Heart right ventricle (tissue), 16 donors: ENCODE measurements at regions not wholly inside any gene's neighbourhood (a gene's known extent, or its start where the extent isn't known, plus 50 kb on each side); places are given as distances from the start of the nearest gene placed in this dataset.

Experiments used
- ATAC-seq, 8 donors: fragments of 200-7000 bp; cut with Tn5 transposase; one replicate each; pipeline ENCODE4 v1.9.1; 2020; ENCODE audit warnings: mild to moderate bottlenecking in 8 of 8, moderate library complexity in 8 of 8, moderate number of reproducible peaks in 1 of 8
- DNase-seq, 2 donors: peaks; one replicate each; pipeline ENCODE4 v3.0.0-alpha.2; 2020
- H3K27ac ChIP-seq, 10 donors: fragments of 200-600 bp; sonication (generic) in 2 of 10; one replicate each; pipeline versions ENCODE4 v1.5.0 to v1.8.0; 2020 to 2022; ENCODE audit warnings: mild to moderate bottlenecking in 3 of 10
- H3K27me3 ChIP-seq, 7 donors: fragments of 200-600 bp; one replicate each; pipeline ENCODE4 v1.8.0; 2021 to 2022; ENCODE audit warnings: mild to moderate bottlenecking in 2 of 7
- H3K36me3 ChIP-seq, 9 donors: fragments of 200-600 bp; sonication (generic) in 1 of 9; one replicate each; pipeline versions ENCODE4 v1.5.0 to v1.8.0; 2020 to 2022; ENCODE audit warnings: mild to moderate bottlenecking in 2 of 9
- H3K4me1 ChIP-seq, 9 donors: fragments of 200-600 bp; sonication (generic) in 1 of 9; one replicate each; pipeline versions ENCODE4 v1.5.0 to v1.8.0; 2020 to 2022; ENCODE audit warnings: mild to moderate bottlenecking in 4 of 9
- H3K4me3 ChIP-seq, 10 donors: fragments of 200-600 bp; sonication (generic) in 2 of 10; one replicate each; pipeline versions ENCODE4 v1.5.0 to v1.8.0; 2020 to 2022; ENCODE audit warnings: mild to moderate bottlenecking in 7 of 10, moderate library complexity in 2 of 10
- H3K9me3 ChIP-seq, 11 donors: fragments of 200-600 bp in 10 of 11; sonication (generic) in 2 of 11; one replicate each; pipeline versions ENCODE4 v1.5.0 to v1.8.0; 2013 to 2022; ENCODE audit warnings: mild to moderate bottlenecking in 2 of 11, control low read depth in 1 of 11, moderate library complexity in 1 of 11
- WGBS, 2 donors: extraction: QIAGEN DNeasy Blood & Tissue Kit; methylation state at CpG; one replicate each; pipeline ENCODE4 v1.1.7; 2013; ENCODE audit warnings: inconsistent platforms in 1 of 2; 5-methylcytosine and 5-hydroxymethylcytosine counted together
- intact Hi-C, 10 donors: fragments of 100-400 bp; cut with DNase I; formaldehyde crosslinking; loops; one replicate each; pipeline versions ENCODE4 v1.11.1 to v1.14.2; 2022
- TF ChIP-seq, protein P1 (sequence below), 9 donors: fragments of 200-600 bp; sonication (generic) in 2 of 9; IDR thresholded peaks; one replicate each; pipeline versions ENCODE4 v1.5.0 to v1.8.0; 2021 to 2022; ENCODE audit warnings: antibody characterized with exemption in 9 of 9, mild to moderate bottlenecking in 5 of 9, moderate library complexity in 1 of 9
- donor health status: Arrhythmogenic right ventricular cardiomyopathy.
- donor health status: ischemic (EF 13 %, LVEDD 7.1; RV severe dilation, severe dysfunction).
- donor health status: healthy with polysubstance abuse.
- donor health status: DM: no; HTN: yes; CAD: no.
- donor health status: DM: no; HTN: no; CAD: no.
- donor health status: ischemic (EF 25% LVEDD 6.9; RV normal size, moderate dysfunction).
- donor health status: ischemic (EF 25% LVEDD 5.7; RV mildly dilated, moderate dysfunction).
- donor health status: healthy.
- donor health status: DM: yes; HTN: yes; CAD: no.
- donor health status: Ischemic cardiomyopathy.
- donor health status: ischemic (EF 35%, LVEDD 5.7; RV mildly dilated, moderate dysfunction).
- donor health status: nonischemic (EF 11% LVEDD 7.7; RV severe dilation, severe dysfunction).
- donor health status: DM: yes; HTN: yes; CAD: no.
- donor health status: PGD.
- donor health status: ischemic (EF 29% LVEDD 5.4; RV normal size, mild dysfunction).
- donor health status: nonischemic (EF 23%, LVEDD 6.1; RV moderate dilation, normal function).

DNA sequence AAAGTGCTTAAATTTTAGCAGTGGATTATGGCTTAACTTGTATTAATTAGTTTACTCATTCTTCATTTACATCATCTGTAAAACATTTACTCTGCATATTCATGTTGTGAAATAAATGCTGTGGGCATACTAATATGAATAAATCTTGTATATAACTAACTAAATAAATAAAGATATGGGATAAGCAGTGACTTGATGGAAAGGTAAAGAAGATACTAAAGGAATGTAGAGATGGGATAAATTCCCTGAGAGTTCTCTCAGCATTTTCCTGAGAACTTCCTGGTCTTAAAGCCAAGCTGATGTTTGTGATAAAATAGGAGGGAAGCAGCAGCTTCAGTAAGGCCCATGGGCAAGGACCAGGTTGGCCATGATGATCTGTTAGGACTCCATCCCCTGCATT, 652.1 kb downstream of the RNF144B start:
- TF ChIP-seq, protein P1, sequence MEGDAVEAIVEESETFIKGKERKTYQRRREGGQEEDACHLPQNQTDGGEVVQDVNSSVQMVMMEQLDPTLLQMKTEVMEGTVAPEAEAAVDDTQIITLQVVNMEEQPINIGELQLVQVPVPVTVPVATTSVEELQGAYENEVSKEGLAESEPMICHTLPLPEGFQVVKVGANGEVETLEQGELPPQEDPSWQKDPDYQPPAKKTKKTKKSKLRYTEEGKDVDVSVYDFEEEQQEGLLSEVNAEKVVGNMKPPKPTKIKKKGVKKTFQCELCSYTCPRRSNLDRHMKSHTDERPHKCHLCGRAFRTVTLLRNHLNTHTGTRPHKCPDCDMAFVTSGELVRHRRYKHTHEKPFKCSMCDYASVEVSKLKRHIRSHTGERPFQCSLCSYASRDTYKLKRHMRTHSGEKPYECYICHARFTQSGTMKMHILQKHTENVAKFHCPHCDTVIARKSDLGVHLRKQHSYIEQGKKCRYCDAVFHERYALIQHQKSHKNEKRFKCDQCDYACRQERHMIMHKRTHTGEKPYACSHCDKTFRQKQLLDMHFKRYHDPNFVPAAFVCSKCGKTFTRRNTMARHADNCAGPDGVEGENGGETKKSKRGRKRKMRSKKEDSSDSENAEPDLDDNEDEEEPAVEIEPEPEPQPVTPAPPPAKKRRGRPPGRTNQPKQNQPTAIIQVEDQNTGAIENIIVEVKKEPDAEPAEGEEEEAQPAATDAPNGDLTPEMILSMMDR (IDR thresholded peaks at IDR 0.05), result no peak
- no peak overlapping the region for H3K27ac ChIP-seq
- peaks cover 0 to 7% (median 0%) of the 10 kb centered on the region in 11 donors for H3K9me3 ChIP-seq
- intact Hi-C loops, result no loop called here
- no peak overlapping the region for H3K4me3 ChIP-seq
- no peak for DNase-seq
- no peaks in the 10 kb centered on the region for H3K36me3 ChIP-seq
- H3K27me3 ChIP-seq, result no peaks in the 10 kb centered on the region
- no peak for ATAC-seq
- peaks cover 0 to 36% (median 6%) of the 10 kb centered on the region in 9 donors for H3K4me1 ChIP-seq

DNA sequence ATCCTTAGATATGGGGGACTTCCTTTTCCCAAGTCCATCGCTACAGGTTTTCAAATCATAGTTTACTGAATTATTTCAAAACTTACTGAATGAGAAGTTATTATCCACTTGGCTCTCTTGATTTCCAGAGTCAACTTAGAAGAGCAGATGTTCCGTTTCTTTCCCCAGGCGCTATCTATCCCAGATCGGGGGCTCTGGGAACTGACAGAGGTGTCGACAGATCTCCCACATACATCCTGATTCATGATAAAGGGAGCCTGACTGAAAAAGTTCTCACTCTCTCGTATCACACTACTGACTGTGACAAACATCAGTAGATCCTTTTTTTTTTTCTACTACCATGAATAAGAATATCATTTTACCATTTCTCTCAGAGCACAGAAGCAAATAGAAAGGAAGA, 654.8 kb downstream of the RNF144B start:
- intact Hi-C loops, result no loop called here
- Histone ChIP-seq H3K27ac (no peak overlapping the region), H3K27me3 (no peaks in the 10 kb centered on the region), H3K4me3 (no peak overlapping the region), H3K4me1 (peaks cover 0 to 18% (median 0%) of the 10 kb centered on the region in 9 donors), H3K36me3 (no peaks in the 10 kb centered on the region), H3K9me3 (peaks cover 0 to 7% (median 0%) of the 10 kb centered on the region in 11 donors)
- ATAC-seq (peak in 1 of 8 donors; percentile 46), DNase-seq (no peak)
- TF ChIP-seq, protein P1 (IDR thresholded peaks at IDR 0.05), result no peak
- WGBS, 2 donors, result 50 to 51% methylated on average over 6 of the region's 6 CpGs

DNA sequence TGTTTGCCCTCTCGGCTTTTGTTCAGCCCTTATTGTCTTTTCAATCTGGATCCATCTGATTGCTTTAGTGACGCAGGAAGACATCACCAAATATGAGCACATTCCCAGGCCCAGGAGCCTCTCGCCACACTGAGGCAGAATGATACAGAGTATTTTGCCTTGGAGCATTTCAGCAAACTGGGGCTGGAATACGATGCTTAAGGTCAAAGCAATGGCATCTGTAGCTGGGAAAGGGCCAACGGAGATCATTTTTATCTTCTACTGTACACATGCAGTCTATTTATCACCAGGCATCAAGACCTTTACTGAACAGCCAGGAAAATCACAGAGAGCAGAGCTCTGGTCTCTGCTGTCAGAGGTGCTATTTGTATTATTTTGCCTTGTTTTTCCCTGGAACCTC, 655.3 kb downstream of the RNF144B start:
- H3K4me3 ChIP-seq, result no peak overlapping the region
- no peaks in the 10 kb centered on the region for H3K36me3 ChIP-seq
- H3K9me3 ChIP-seq, result peaks cover 0 to 9% (median 0%) of the 10 kb centered on the region in 11 donors
- intact Hi-C loops, result no loop called here
- TF ChIP-seq, protein P1 (IDR thresholded peaks at IDR 0.05), result no peak
- DNase-seq, result no peak
- H3K27ac ChIP-seq, result no peak overlapping the region
- peaks cover 0 to 18% (median 0%) of the 10 kb centered on the region in 9 donors for H3K4me1 ChIP-seq
- H3K27me3 ChIP-seq, result no peaks in the 10 kb centered on the region
- no peak for ATAC-seq
- 37 to 46% methylated on average over 5 of the region's 5 CpGs for WGBS, 2 donors

DNA sequence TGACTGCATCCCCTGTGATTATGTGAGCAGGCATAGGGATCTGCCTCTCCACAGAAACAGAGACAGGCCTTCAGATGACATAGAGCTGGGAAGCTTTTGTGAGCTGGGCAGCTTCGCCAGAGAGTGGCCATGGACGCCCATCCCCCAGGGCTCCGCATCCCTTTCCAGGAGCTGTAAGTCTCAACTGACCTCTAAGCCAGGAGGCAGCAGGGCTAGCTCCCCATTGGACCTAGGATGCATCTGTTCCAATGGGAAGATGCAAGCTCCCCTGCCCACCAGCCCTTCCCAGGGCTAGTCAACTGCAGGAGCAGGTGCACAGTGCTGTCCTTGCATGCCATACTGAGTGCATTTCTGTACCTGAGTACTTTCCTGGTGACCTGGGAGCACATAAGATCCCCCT, 663.6 kb downstream of the RNF144B start:
- intact Hi-C loops, result no loop called here
- H3K36me3 ChIP-seq, result no peaks in the 10 kb centered on the region
- TF ChIP-seq, protein P1 (IDR thresholded peaks at IDR 0.05), result no peak
- no peak overlapping the region for H3K27ac ChIP-seq
- WGBS, 2 donors, result 89 to 93% methylated on average over 3 of the region's 3 CpGs
- ATAC-seq (no peak), DNase-seq (no peak)
- H3K27me3 ChIP-seq, result no peaks in the 10 kb centered on the region
- no peaks in the 10 kb centered on the region for H3K4me1 ChIP-seq
- H3K9me3 ChIP-seq, result peaks cover 0 to 42% (median 8%) of the 10 kb centered on the region in 11 donors
- no peak overlapping the region for H3K4me3 ChIP-seq
